T-helper 1 cell treated with Interleukin-12 subunit alpha and Interleukin-12 subunit beta and Interleukin-4 antibody, amounts not matched to agents 30 ng/mL and 1 ng/mL, for 36 hours (primary cell): ENCODE measurements at regions not wholly inside any gene's neighbourhood (a gene's known extent, or its start where the extent isn't known, plus 50 kb on each side); places are given as distances from the start of the nearest gene placed in this dataset.
"Not testable (repeated sequence)": the region's sequence is repeated elsewhere in the genome, so short reads cannot be mapped to it uniquely, and the experiment has no call there.

Experiments used
- intact Hi-C: fragments of 100-400 bp; cut with micrococcal nuclease; formaldehyde crosslinking; loops from one replicate; pipeline ENCODE4 v1.15.1; 2024

- intact Hi-C loops, result no loop called here
Observed at GRCh38 chr4:60590116-60590515, 610.0 kb upstream of the ADGRL3 start.

- intact Hi-C loops, result no loop called here
Observed at GRCh38 chr4:60605646-60606354, 594.3 kb upstream of the ADGRL3 start.

- intact Hi-C loops, result no loop called here
Observed at GRCh38 chr4:60611762-60612496, 588.2 kb upstream of the ADGRL3 start.

GRCh38 chr4:60617731-60618130 is 582.4 kb upstream of the ADGRL3 start:
- intact Hi-C loops, result no loop called here

GRCh38 chr4:60619531-60620305 is 580.4 kb upstream of the ADGRL3 start:
- intact Hi-C loops, result no loop called here

- intact Hi-C loops, result no loop called here
Observed at GRCh38 chr4:60637976-60638375, 562.1 kb upstream of the ADGRL3 start.

- intact Hi-C loops, result no loop called here
Observed at GRCh38 chr4:60648774-60649173, 551.4 kb upstream of the ADGRL3 start.

- intact Hi-C loops, result no loop called here
Observed at GRCh38 chr4:60652933-60653332, 547.2 kb upstream of the ADGRL3 start.

- intact Hi-C loops, result no loop called here
Observed at GRCh38 chr4:60655356-60655755, 544.8 kb upstream of the ADGRL3 start.

- intact Hi-C loops, result no loop called here
Observed at GRCh38 chr4:60656171-60656570, 544.0 kb upstream of the ADGRL3 start.

- intact Hi-C loops, result no loop called here
Observed at GRCh38 chr4:60657041-60657440, 543.1 kb upstream of the ADGRL3 start.

GRCh38 chr4:60657807-60658206 is 542.3 kb upstream of the ADGRL3 start:
- intact Hi-C loops, result no loop called here

GRCh38 chr4:60663769-60664168 is 536.4 kb upstream of the ADGRL3 start:
- intact Hi-C loops, result no loop called here

- intact Hi-C loops, result no loop called here
Observed at GRCh38 chr4:60682901-60683300, 517.2 kb upstream of the ADGRL3 start.

- intact Hi-C loops, result no loop called here
Observed at GRCh38 chr4:60683357-60683756, 516.8 kb upstream of the ADGRL3 start.

- intact Hi-C loops, result no loop called here
Observed at GRCh38 chr4:60683973-60684372, 516.2 kb upstream of the ADGRL3 start.

GRCh38 chr4:60696062-60696461 is 504.1 kb upstream of the ADGRL3 start:
- intact Hi-C loops, result not testable (repeated sequence)

- intact Hi-C loops, result no loop called here
Observed at GRCh38 chr4:60709061-60709460, 491.1 kb upstream of the ADGRL3 start.

- intact Hi-C loops, result no loop called here
Observed at GRCh38 chr4:60718874-60719273, 481.3 kb upstream of the ADGRL3 start.

- intact Hi-C loops, result no loop called here
Observed at GRCh38 chr4:60721685-60722084, 478.4 kb upstream of the ADGRL3 start.

- intact Hi-C loops, result no loop called here
Observed at GRCh38 chr4:60723796-60724195, 476.3 kb upstream of the ADGRL3 start.

- intact Hi-C loops, result no loop called here
Observed at GRCh38 chr4:60724623-60725022, 475.5 kb upstream of the ADGRL3 start.
